Breast epithelium (tissue), 3 donors: ENCODE measurements at regions not wholly inside any gene's neighbourhood (a gene's known extent, or its start where the extent isn't known, plus 50 kb on each side); places are given as distances from the start of the nearest gene placed in this dataset.

Experiments
- POLR2A ChIP-seq: fragments of 450-650 bp; IDR thresholded peaks from one replicate; pipeline ENCODE4 v1.6.1; 2016; ENCODE audit warnings: antibody characterized with exemption, mild to moderate bottlenecking, moderate library complexity
- POLR2AphosphoS5 ChIP-seq, 3 donors: sonication (generic); formaldehyde crosslinking; IDR thresholded peaks; one replicate each; pipeline ENCODE4 v1.6.1; 2017; ENCODE audit warnings: antibody characterized with exemption in 3 of 3
- TF ChIP-seq, protein P1 (sequence below), 3 donors: fragments of 450-650 bp; IDR thresholded peaks; one replicate each; pipeline ENCODE4 v1.5.1; 2016 to 2017; ENCODE audit warnings: antibody characterized with exemption in 3 of 3, mild to moderate bottlenecking in 3 of 3, moderate library complexity in 3 of 3

DNA sequence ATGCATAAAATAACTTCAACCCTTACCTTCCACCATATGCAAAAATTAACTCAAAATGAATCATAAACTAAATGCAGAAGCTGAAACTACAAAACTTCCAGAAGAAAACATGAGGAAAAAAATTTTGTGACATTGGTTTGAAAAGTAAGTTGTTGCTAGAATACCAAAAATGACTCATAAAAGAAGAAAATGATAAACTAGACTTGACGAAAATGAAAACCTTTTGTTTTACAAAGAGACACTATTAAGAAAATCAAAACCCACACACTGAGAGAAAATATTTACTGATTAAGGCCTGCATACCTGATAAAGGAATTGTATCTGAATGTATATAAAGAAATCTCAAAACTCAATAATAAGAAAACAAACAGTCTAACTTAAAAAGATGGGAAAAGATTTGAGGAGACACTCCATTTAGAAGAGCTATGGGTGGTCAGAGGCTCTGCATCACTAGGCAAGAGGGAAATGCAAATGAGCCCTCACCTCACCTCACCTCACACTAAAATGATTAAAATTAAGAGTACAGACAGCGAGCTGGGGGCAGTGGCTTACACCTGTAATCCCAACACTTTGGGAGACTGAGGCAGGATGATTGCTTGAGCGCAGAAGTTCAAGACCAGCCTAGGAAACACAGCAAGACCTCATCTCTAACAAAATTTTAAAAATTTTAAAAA is 97.6 kb upstream of the CST7 start:
- TF ChIP-seq, protein P1, sequence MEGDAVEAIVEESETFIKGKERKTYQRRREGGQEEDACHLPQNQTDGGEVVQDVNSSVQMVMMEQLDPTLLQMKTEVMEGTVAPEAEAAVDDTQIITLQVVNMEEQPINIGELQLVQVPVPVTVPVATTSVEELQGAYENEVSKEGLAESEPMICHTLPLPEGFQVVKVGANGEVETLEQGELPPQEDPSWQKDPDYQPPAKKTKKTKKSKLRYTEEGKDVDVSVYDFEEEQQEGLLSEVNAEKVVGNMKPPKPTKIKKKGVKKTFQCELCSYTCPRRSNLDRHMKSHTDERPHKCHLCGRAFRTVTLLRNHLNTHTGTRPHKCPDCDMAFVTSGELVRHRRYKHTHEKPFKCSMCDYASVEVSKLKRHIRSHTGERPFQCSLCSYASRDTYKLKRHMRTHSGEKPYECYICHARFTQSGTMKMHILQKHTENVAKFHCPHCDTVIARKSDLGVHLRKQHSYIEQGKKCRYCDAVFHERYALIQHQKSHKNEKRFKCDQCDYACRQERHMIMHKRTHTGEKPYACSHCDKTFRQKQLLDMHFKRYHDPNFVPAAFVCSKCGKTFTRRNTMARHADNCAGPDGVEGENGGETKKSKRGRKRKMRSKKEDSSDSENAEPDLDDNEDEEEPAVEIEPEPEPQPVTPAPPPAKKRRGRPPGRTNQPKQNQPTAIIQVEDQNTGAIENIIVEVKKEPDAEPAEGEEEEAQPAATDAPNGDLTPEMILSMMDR (IDR thresholded peaks at IDR 0.05), result no peak
- TF ChIP-seq POLR2AphosphoS5 (IDR thresholded peaks at IDR 0.05) (no peak), POLR2A (no peak)
